Cardiac muscle cell (in vitro differentiated cells and primary cell): ENCODE measurements at regions not wholly inside any gene's neighbourhood (a gene's known extent, or its start where the extent isn't known, plus 50 kb on each side); places are given as distances from the start of the nearest gene placed in this dataset.
"Not testable (repeated sequence)": the region's sequence is repeated elsewhere in the genome, so short reads cannot be mapped to it uniquely, and the experiment has no call there.

Source experiments
- DNase-seq, 2 donors: peaks; one replicate each; pipeline versions ENCODE4 v3.0.0 to v3.0.0-alpha.2; 2010 to 2017; ENCODE audit warnings: low read depth in 1 of 2, low spot score in 1 of 2
- H3K27ac ChIP-seq: fragments of 200-600 bp; sonication (generic); 2 replicates; pipeline ENCODE4 v1.5.1; 2016
- H3K27me3 ChIP-seq: fragments of 200-600 bp; sonication (generic); 2 replicates; pipeline ENCODE4 v1.6.0; 2016; ENCODE audit warnings: control low read depth
- H3K36me3 ChIP-seq: fragments of 200-600 bp; sonication (generic); 2 replicates; pipeline ENCODE4 v1.5.1; 2016; ENCODE audit warnings: control low read depth
- H3K4me1 ChIP-seq: fragments of 200-600 bp; sonication (generic); 2 replicates; pipeline ENCODE4 v1.8.1; 2017; ENCODE audit warnings: low read depth, mild to moderate bottlenecking, mixed run types
- H3K4me3 ChIP-seq: fragments of 200-600 bp; sonication (generic); 2 replicates; pipeline ENCODE4 v1.5.1; 2016; ENCODE audit warnings: mild to moderate bottlenecking
- H3K9me3 ChIP-seq: fragments of 200-600 bp; sonication (generic); 2 replicates; pipeline ENCODE4 v1.5.1; 2017; ENCODE audit warnings: low read depth, mild to moderate bottlenecking, control low read depth
- TF ChIP-seq, protein P1 (sequence below): IDR thresholded peaks from 2 replicates; pipeline ENCODE4 v1.5.1; 2012; ENCODE audit warnings: low read depth, mild to moderate bottlenecking, low read length

DNA sequence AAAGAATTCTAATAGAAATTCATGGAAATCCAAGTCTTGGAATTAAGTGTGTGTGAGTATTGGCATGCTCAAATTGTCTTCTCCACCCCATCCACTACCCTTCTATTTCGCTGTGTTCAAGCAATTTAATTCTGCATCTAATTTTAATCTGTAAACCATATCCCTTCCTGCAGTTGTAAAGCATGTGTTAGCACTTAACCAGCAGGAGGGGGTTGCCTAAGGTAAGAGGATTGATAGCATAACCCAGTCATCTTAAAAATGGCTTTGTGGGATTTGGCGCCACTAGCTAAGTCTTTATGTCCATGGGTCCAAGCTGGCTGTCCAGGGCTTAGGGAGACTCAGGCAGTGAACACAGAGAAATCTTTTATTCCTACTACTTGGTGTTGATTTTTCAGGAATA, 210.3 kb downstream of the PTPRC start:
- Histone ChIP-seq H3K27me3 (no peaks in the 10 kb centered on the region), H3K27ac (no peak overlapping the region), H3K4me3 (no peak overlapping the region), H3K36me3 (no peaks in the 10 kb centered on the region), H3K9me3 (no peaks in the 10 kb centered on the region), H3K4me1 (no peaks in the 10 kb centered on the region)
- TF ChIP-seq, protein P1, sequence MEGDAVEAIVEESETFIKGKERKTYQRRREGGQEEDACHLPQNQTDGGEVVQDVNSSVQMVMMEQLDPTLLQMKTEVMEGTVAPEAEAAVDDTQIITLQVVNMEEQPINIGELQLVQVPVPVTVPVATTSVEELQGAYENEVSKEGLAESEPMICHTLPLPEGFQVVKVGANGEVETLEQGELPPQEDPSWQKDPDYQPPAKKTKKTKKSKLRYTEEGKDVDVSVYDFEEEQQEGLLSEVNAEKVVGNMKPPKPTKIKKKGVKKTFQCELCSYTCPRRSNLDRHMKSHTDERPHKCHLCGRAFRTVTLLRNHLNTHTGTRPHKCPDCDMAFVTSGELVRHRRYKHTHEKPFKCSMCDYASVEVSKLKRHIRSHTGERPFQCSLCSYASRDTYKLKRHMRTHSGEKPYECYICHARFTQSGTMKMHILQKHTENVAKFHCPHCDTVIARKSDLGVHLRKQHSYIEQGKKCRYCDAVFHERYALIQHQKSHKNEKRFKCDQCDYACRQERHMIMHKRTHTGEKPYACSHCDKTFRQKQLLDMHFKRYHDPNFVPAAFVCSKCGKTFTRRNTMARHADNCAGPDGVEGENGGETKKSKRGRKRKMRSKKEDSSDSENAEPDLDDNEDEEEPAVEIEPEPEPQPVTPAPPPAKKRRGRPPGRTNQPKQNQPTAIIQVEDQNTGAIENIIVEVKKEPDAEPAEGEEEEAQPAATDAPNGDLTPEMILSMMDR: no peak
- DNase-seq: no peak

DNA sequence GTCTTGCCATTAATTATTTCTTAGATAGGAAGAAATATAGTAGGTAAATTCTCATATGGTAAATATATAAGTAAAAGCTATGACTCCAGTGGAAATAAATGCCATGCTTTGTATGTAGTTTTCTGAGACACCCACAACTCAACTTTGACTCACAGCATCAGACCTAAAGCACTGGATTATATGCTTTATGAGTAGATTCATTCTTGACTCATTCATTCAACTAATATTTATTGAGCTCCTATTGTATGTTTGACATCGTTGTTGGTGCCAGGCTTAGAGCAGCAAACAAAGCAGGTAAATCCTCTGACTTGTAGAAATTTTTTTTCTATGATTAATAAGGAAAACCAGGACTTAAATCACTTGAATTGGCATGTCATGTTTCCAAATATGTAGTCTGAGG, 211.4 kb downstream of the PTPRC start:
- Histone ChIP-seq H3K4me1 (no peaks in the 10 kb centered on the region), H3K9me3 (no peaks in the 10 kb centered on the region), H3K27ac (no peak overlapping the region), H3K4me3 (no peak overlapping the region), H3K36me3 (no peaks in the 10 kb centered on the region), H3K27me3 (no peaks in the 10 kb centered on the region)
- TF ChIP-seq, protein P1: no peak
- DNase-seq: no peak

DNA sequence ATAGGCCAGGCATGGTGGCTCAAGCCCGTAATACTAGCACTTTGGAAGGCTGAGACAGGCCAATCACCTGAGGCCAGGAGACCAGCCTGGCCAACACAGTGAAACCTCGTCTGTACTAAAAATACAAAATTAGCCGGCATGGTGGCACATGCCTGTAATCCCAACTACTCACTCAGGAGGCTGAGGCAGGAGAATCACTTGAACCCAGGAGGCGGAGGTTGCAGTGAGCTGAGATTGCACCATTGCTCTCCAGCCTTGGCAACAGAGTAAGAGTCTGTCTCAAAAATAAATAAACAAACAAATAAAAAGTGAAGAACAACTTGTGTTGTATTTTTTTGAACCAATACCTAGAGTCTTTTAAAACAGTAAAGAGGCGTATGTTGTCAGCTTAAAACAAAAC, 212.1 kb downstream of the PTPRC start:
- not testable (repeated sequence) for H3K4me1 ChIP-seq, DNase-seq, H3K36me3 ChIP-seq, H3K4me3 ChIP-seq, H3K27ac ChIP-seq, H3K9me3 ChIP-seq, H3K27me3 ChIP-seq

DNA sequence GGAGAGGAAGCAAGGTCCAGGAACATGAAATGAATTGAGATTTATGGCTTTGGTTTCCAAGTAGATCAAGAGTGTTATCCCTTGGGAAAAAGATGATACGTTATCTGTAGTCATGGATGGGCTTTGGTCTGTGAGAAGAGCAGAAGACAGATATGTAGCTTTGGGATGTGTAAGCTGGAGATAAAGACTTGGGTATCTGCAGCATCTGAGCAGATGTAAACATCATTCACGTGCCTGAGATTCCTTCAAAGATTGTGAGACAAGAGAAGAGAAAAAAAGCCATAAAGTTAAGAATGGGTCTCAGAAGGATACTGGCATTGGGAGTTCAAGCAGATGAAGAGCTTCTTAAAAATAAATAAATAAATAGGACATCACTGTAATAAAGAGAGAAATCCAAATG, 217.8 kb downstream of the PTPRC start:
- TF ChIP-seq, protein P1: no peak
- H3K27ac ChIP-seq: no peak overlapping the region
- no peaks in the 10 kb centered on the region for H3K27me3 ChIP-seq
- H3K4me1 ChIP-seq: no peaks in the 10 kb centered on the region
- DNase-seq: no peak
- no peaks in the 10 kb centered on the region for H3K36me3 ChIP-seq
- no peak overlapping the region for H3K4me3 ChIP-seq
- no peaks in the 10 kb centered on the region for H3K9me3 ChIP-seq

DNA sequence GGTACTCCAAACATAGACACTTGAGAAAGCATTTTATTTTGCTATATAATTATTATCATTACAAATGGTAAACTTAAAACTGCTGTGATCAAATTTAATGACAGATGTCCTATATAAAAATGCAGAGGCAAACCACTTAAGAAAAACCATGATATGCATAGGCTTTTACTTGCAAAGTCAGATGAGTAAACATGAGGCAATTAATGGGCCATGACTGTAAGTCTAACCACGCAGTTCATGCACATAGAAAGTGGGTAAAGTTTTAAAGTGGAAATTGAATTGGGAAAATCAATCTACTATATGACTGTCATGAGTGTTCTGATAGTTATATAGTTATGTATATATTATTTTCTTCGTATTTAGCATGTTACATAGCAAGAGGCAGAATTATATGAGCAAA, 219.2 kb downstream of the PTPRC start:
- TF ChIP-seq, protein P1: no peak
- DNase-seq: no peak
- H3K27ac ChIP-seq: no peak overlapping the region

DNA sequence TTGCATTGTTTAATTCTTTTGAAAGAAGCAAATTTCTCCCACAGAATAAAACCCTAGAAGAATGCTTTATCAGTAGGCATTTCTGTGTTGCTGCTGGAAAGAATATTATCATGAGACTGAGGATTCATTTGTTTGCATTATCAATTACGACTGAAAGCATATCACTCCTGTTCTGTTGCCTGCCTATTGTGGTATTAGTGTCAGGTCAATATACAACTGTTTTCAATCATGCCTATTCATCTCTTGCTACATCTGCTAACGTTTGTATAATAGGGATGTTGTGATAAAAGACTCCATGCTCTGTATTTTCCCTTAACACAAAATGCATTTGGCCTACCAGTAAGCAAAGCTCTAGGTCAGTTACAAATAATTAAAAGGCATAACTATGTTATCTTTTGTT, 221.5 kb downstream of the PTPRC start:
- H3K9me3 ChIP-seq: no peaks in the 10 kb centered on the region
- no peaks in the 10 kb centered on the region for H3K36me3 ChIP-seq
- no peaks in the 10 kb centered on the region for H3K4me1 ChIP-seq
- no peak for DNase-seq
- TF ChIP-seq, protein P1: no peak
- no peaks in the 10 kb centered on the region for H3K27me3 ChIP-seq
- H3K4me3 ChIP-seq: no peak overlapping the region
- H3K27ac ChIP-seq: no peak overlapping the region

More for the DNA sequence above, 219.2 kb downstream of the PTPRC start:
- no peaks in the 10 kb centered on the region for H3K36me3 ChIP-seq
- H3K27me3 ChIP-seq: no peaks in the 10 kb centered on the region
- H3K4me3 ChIP-seq: no peak overlapping the region
- H3K9me3 ChIP-seq: no peaks in the 10 kb centered on the region
- H3K4me1 ChIP-seq: no peaks in the 10 kb centered on the region
